ENCODE measurements at regions not wholly inside any gene's neighbourhood (a gene's known extent, or its start where the extent isn't known, plus 50 kb on each side); places are given as distances from the start of the nearest gene placed in this dataset.

GRCh38 chr5:172558076-172558976, 82.7 kb upstream of the NEURL1B start:
- no peak overlapping the region for H3K23ac ChIP-seq (ENCODE audit: insufficient read length)
- no peak overlapping the region for H4K5ac ChIP-seq (ENCODE audit: insufficient read length, low read depth, low read length)
- H3K4ac ChIP-seq (replicated peaks; ENCODE audit: insufficient read length, low read depth, low read length): no peak overlapping the region
- H4K20me1 ChIP-seq (replicated peaks in 1 of 2; ENCODE audit: control insufficient read depth in 1 of 2, insufficient read depth in 2 of 2, low read length in 2 of 2): no peaks in the 10 kb centered on the region
- H3K4me2 ChIP-seq (ENCODE audit: insufficient read depth in 1 of 2, low read depth in 2 of 2, low read length in 2 of 2): no peak overlapping the region
- no peak overlapping the region for H3K4me3 ChIP-seq (ENCODE audit: extremely low read depth in 1 of 4, insufficient read depth in 2 of 4, low read depth in 3 of 4, low read length in 4 of 4)
- H3K9ac ChIP-seq (replicated peaks in 1 of 4; ENCODE audit: extremely low read depth in 1 of 4, low read depth in 3 of 4, low read length in 3 of 4): no peak overlapping the region
- H2BK20ac ChIP-seq (ENCODE audit: low read length): no peak overlapping the region
- no peak overlapping the region for H4K91ac ChIP-seq (replicated peaks; ENCODE audit: insufficient read length, low read length)
- no peak overlapping the region; the same call in 1 of the 2 replicates for H4K8ac ChIP-seq (ENCODE audit: extremely low read depth, insufficient read depth, low read length)
- H2BK15ac ChIP-seq (ENCODE audit: low read length): peak overlapping the region; percentile 5; the same call in 1 of the 2 replicates
- DNase-seq (ENCODE audit: low read depth in 1 of 2, low spot score in 2 of 2): no peak
- H2BK5ac ChIP-seq (ENCODE audit: low read depth, low read length): no peak overlapping the region
- FAIRE-seq: no peak
- H2AFZ ChIP-seq (ENCODE audit: low read length): no peak overlapping the region; the same call in 1 of the 2 replicates
- H3K27ac ChIP-seq (ENCODE audit: low read depth, low read length): no peak overlapping the region
- no peak overlapping the region for H3K18ac ChIP-seq (ENCODE audit: extremely low read depth, low read length)
- H3K79me1 ChIP-seq (ENCODE audit: low read depth, low read length): no peaks in the 10 kb centered on the region
- H3K23me2 ChIP-seq (ENCODE audit: low read depth, low read length): no peaks in the 10 kb centered on the region
- H2AK5ac ChIP-seq (ENCODE audit: low read depth, low read length): no peak overlapping the region
- H3K14ac ChIP-seq (ENCODE audit: insufficient read length): no peak overlapping the region
- no peak overlapping the region for H3K56ac ChIP-seq (replicated peaks; ENCODE audit: insufficient read length, low read depth, low read length)
- H2BK120ac ChIP-seq (replicated peaks; ENCODE audit: low read depth, low read length): no peak overlapping the region
- H3K9me3 ChIP-seq (ENCODE audit: insufficient read depth in 2 of 2, low read depth in 1 of 2, low read length in 1 of 2): no peaks in the 10 kb centered on the region
- TF ChIP-seq, protein P1, sequence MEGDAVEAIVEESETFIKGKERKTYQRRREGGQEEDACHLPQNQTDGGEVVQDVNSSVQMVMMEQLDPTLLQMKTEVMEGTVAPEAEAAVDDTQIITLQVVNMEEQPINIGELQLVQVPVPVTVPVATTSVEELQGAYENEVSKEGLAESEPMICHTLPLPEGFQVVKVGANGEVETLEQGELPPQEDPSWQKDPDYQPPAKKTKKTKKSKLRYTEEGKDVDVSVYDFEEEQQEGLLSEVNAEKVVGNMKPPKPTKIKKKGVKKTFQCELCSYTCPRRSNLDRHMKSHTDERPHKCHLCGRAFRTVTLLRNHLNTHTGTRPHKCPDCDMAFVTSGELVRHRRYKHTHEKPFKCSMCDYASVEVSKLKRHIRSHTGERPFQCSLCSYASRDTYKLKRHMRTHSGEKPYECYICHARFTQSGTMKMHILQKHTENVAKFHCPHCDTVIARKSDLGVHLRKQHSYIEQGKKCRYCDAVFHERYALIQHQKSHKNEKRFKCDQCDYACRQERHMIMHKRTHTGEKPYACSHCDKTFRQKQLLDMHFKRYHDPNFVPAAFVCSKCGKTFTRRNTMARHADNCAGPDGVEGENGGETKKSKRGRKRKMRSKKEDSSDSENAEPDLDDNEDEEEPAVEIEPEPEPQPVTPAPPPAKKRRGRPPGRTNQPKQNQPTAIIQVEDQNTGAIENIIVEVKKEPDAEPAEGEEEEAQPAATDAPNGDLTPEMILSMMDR (IDR thresholded peaks at IDR 0.05; ENCODE audit: control extremely low read depth in 1 of 3, insufficient read depth in 1 of 3, low read depth in 1 of 3, low read length in 3 of 3): no peak
- TF ChIP-seq KDM1A (IDR thresholded peaks at IDR 0.05; ENCODE audit: borderline replicate concordance, low read length) (no peak), POLR2AphosphoS5 (IDR thresholded peaks at IDR 0.05; ENCODE audit: low read depth, low read length) (no peak), GABPA (IDR thresholded peaks at IDR 0.05; ENCODE audit: borderline replicate concordance, insufficient read depth, low read length) (no peak)
- ChIA-PET CTCF (ENCODE audit: partially characterized antibody) (no interaction called here), POLR2A (ENCODE audit: partially characterized antibody) (no interaction called here)
- peaks cover 0 to 6% (median 0%) of the 10 kb centered on the region in 4 experiments; a peak in 2 of 7 replicates for H3K4me1 ChIP-seq (replicated peaks in 1 of 4; ENCODE audit: control insufficient read depth in 3 of 4, insufficient read depth in 4 of 4, low read length in 3 of 4)
- no peaks in the 10 kb centered on the region for H3K36me3 ChIP-seq (ENCODE audit: control insufficient read depth in 2 of 4, insufficient read depth in 4 of 4, low read length in 3 of 4)
- H2BK12ac ChIP-seq (ENCODE audit: low read depth, low read length): no peak overlapping the region
- H3K27me3 ChIP-seq (replicated peaks in 1 of 4; ENCODE audit: control insufficient read depth in 3 of 4, extremely low read depth in 1 of 4, insufficient read depth in 3 of 4, low read length in 3 of 4): peaks cover 0 to 3% (median 0%) of the 10 kb centered on the region in 4 experiments; a peak in 1 of 7 replicates
- H3K79me2 ChIP-seq (ENCODE audit: control insufficient read depth in 1 of 2, insufficient read depth in 2 of 2, low read length in 2 of 2): no peaks in the 10 kb centered on the region
- 88% methylated on average over 17 of the region's 17 CpGs; no CpG with 5 or more reads in 1 of the 2 experiments for WGBS, 2 experiments (ENCODE audit: extremely low coverage in 1 of 2, insufficient coverage in 1 of 2, insufficient read length in 1 of 2, insufficient replicate concordance in 2 of 2, low coverage in 1 of 2, low lambda C conversion rate in 2 of 2, missing lambda C conversion rate in 1 of 2)

All from H1 (cell line).